GM21515 (cell line): ENCODE measurements at regions not wholly inside any gene's neighbourhood (a gene's known extent, or its start where the extent isn't known, plus 50 kb on each side); places are given as distances from the start of the nearest gene placed in this dataset.
"Not testable (repeated sequence)": the region's sequence is repeated elsewhere in the genome, so short reads cannot be mapped to it uniquely, and the experiment has no call there.

Experiments
- ATAC-seq: cut with Tn5 transposase; IDR thresholded peaks from one replicate; pipeline ENCODE4 v1.9.1; 2021; ENCODE audit not compliant: unreplicated experiment

DNA sequence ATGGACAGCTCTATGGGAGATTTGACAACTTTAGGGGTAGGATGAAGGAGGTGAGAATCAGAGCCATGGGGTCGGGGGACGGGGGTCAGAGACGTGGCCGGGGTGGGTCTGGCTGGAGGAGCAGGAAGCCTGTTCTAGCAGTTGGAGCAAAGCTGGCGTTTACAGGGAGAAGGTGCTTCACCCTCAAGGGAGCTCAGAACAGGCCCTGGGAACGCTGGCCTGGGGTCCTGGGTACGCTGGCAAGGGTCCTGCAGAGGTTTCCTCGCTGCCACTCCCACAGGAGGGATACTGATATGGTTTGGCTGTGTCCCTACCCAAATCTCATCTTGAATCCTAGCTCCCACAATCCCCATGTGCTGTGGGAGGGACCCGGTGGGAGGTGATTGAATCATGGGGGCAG lies 205.0 kb upstream of the ARL4C start:
- ATAC-seq = no peak

DNA sequence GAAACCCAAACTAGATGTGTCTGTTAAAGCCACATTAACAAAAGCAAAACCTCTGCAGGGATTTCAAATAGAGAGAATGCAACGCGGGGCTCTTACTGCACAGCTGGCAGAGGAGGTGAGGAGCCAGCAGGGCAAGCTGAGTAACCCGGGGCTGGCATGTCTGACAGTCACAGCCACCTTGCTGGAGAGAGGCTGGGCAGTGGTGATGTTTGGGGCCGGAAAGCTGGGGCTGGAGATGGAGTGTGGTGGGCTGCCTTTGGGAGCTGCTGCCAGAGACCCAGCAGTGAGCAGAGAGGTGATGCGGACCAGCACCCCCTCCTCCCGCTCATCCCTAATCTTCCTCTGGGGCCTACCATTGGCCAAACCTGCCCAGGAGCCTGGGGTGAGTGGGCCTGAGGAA lies 204.5 kb upstream of the ARL4C start:
- no peak for ATAC-seq

GRCh38 chr2:234699456-234699855 lies 202.6 kb upstream of the ARL4C start:
- no peak for ATAC-seq

- not testable (repeated sequence) for ATAC-seq
Observed at GRCh38 chr2:234697300-234697876, 200.5 kb upstream of the ARL4C start.

- no peak for ATAC-seq
Observed at GRCh38 chr2:234695981-234696380, 199.1 kb upstream of the ARL4C start.

GRCh38 chr2:234694244-234695013 lies 197.5 kb upstream of the ARL4C start:
- ATAC-seq = no peak

DNA sequence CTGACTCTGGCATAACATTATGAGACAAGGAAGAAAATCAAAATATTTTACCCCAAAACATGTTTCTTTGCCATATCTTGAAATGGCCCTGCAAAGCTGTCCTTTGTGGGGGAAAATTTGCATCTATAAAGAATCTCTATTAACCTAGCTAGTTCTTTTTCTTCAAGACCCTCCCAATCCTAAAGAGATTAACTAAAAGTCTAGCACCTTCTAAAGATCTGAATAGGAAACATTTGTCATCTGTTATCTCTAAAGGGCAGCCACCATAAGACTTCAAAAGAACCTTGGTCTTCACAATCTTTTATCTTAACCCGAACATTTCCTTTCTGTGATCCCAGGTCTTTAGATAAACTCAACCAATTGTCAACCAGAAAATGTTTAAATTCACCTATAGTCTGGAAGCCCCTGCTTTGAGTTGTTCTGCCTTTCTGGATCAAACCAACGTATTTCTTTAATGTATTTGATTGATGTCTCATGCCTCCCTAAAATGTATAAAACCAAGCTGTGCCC lies 196.9 kb upstream of the ARL4C start:
- ATAC-seq = not testable (repeated sequence)

DNA sequence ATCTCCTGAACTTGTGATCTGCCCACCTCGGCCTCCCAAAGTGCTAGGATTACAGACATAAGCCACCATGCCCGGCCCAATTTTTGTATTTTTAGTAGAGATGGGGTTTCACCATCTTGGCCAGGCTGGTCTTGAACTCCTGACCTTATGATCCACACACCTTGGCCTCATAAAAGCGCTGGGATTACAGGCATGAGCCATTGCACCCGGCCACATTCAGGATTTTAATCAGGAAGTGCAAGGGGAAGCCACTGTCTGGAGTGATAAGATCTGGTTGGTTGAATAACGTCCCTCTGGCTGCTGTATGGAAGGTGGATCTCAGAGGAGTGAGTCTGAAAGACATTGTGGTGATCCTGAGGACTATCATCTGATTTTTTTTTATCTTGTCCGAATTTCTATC lies 196.3 kb upstream of the ARL4C start:
- ATAC-seq = not testable (repeated sequence)

GRCh38 chr2:234691968-234692955 lies 195.4 kb upstream of the ARL4C start:
- no peak for ATAC-seq

DNA sequence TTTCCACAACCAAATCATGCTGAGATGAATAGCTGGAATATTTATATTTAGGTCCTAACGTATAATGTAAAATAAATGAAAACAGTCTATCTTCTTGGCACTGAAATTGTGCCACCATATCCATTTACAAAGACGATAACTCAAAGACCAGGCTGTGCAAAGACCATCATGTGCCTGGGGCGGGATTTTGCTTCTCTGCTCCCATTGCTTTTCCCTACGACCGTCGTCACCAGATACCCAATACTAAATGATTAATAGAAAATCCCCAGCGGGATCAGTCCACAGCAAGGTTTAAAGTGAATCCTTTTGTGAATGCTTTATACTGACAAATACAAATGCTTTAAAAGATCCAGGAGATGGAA lies 194.3 kb upstream of the ARL4C start:
- no peak for ATAC-seq

GRCh38 chr2:234690569-234691213 lies 193.8 kb upstream of the ARL4C start:
- no peak for ATAC-seq

GRCh38 chr2:234689911-234690379 lies 193.1 kb upstream of the ARL4C start:
- ATAC-seq = no peak

DNA sequence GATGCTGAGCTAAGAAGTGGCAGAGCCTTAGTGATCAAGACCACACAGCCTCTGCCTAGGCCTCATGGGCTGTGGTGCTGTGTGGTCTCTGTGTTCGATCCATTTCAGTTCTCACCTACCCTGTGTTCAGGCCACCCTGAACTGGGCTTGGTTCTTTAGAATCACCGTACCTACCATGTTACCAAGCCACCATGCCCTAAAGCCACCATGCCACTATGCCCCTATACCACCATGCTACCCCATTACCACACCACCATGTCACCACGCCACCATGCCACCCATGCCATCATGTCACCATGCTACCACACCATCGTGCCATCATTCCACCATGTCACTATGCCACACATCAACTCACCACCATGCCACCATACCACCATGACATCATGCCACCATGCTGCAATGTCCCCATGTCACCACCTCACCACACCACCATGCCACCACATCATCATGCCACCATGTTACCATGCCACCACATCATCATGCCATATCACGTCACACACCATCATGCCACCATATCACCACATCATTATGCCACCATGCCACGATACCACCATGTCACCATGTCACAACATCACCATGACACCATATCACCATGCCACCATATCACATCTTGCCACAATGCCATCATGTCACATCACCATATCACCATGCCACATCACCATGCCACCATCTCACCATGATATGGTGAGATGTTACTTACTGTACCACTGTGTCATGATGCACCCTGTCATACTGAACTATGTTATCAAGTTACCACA lies 191.0 kb upstream of the ARL4C start:
- ATAC-seq = no peak

GRCh38 chr2:234686088-234686890 lies 189.4 kb upstream of the ARL4C start:
- ATAC-seq = no peak

DNA sequence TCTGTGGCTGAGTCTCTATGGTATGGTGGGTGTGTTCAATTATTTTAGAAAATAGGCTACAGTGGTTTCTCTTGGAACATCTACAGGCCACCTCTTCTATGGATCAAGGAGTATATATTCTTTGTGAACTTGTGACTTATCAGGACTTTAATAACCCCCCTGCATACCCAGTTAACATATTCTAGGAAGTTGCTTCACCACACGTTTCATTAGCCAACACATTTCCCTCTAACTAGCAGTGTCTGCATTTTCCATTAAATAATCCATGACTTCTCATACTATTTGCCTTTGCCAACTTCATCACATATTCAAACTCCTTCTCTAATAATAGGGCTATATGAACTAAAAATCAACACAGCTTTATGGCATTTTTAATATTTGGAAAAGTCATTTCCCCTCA lies 187.6 kb upstream of the ARL4C start:
- ATAC-seq = no peak

- no peak for ATAC-seq
Observed at GRCh38 chr2:234683950-234684349, 187.1 kb upstream of the ARL4C start.

GRCh38 chr2:234682492-234683228 lies 185.8 kb upstream of the ARL4C start:
- no peak for ATAC-seq
